Mammary epithelial cell (primary cell): ENCODE measurements at regions not wholly inside any gene's neighbourhood (a gene's known extent, or its start where the extent isn't known, plus 50 kb on each side); places are given as distances from the start of the nearest gene placed in this dataset.

ENCODE experiments used
- CTCF ChIP-seq, 2 donors: IDR thresholded peaks in 1 of 2; conservative IDR thresholded peaks in 1 of 2; 2 replicates each; pipeline ENCODE4 v1.5.1; 2011 to 2012; ENCODE audit warnings: inconsistent platforms in 2 of 2, low read length in 2 of 2, mild to moderate bottlenecking in 2 of 2, control low read depth in 1 of 2, low read depth in 1 of 2; ENCODE audit not compliant: insufficient read depth in 1 of 2; ENCODE audit errors: extremely low read depth in 1 of 2
- EZH2 ChIP-seq: IDR thresholded peaks from 2 replicates; pipeline ENCODE4 v1.6.1; 2012; ENCODE audit warnings: low read length, inconsistent platforms, borderline replicate concordance

GRCh38 chr15:69996321-69997160 is 101.2 kb downstream of the TLE3 start:
- no peak for TF ChIP-seq CTCF (conservative IDR thresholded peaks at IDR 0.05 in 1 of 2, IDR thresholded peaks at IDR 0.05 in 1 of 2; ENCODE audit: extremely low read depth in 1 of 2, insufficient read depth in 1 of 2, low read depth in 1 of 2, low read length in 2 of 2)
- TF ChIP-seq EZH2: no peak
